GM12875 (cell line): ENCODE measurements at regions not wholly inside any gene's neighbourhood (a gene's known extent, or its start where the extent isn't known, plus 50 kb on each side); places are given as distances from the start of the nearest gene placed in this dataset.

ENCODE experiments used
- H3K4me3 ChIP-seq: one replicate; pipeline ENCODE4 v1.5.1; 2011; ENCODE audit warnings: low read depth, low read length, control low read depth
- TF ChIP-seq, protein P1 (sequence below): IDR thresholded peaks from 2 replicates; pipeline ENCODE4 v1.5.1; 2011; ENCODE audit warnings: low read depth, mild to moderate bottlenecking, control low read depth, inconsistent platforms, low read length, moderate library complexity, borderline replicate concordance; ENCODE audit not compliant: insufficient read depth

DNA sequence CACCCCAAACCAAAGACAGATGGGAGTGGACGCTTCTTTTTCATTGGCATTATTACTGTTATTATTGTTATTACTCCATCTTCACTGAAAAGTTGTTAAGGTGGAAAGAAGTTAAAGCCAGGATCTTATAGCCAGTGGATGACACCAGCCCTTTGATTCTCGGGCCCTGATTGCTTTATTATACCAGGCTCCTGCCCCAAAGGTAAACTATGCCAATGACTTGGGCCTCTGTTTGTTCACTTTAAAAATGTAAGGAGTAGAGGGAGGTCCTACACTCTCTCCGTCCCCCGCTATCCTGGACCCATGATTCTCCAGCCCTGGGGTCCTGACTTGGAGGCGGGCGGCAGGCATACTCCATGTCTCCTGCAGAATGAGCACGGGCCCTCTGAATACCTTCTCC, 106.8 kb downstream of the TOMM20 start:
- no peak overlapping the region for H3K4me3 ChIP-seq
- TF ChIP-seq, protein P1, sequence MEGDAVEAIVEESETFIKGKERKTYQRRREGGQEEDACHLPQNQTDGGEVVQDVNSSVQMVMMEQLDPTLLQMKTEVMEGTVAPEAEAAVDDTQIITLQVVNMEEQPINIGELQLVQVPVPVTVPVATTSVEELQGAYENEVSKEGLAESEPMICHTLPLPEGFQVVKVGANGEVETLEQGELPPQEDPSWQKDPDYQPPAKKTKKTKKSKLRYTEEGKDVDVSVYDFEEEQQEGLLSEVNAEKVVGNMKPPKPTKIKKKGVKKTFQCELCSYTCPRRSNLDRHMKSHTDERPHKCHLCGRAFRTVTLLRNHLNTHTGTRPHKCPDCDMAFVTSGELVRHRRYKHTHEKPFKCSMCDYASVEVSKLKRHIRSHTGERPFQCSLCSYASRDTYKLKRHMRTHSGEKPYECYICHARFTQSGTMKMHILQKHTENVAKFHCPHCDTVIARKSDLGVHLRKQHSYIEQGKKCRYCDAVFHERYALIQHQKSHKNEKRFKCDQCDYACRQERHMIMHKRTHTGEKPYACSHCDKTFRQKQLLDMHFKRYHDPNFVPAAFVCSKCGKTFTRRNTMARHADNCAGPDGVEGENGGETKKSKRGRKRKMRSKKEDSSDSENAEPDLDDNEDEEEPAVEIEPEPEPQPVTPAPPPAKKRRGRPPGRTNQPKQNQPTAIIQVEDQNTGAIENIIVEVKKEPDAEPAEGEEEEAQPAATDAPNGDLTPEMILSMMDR: no peak

DNA sequence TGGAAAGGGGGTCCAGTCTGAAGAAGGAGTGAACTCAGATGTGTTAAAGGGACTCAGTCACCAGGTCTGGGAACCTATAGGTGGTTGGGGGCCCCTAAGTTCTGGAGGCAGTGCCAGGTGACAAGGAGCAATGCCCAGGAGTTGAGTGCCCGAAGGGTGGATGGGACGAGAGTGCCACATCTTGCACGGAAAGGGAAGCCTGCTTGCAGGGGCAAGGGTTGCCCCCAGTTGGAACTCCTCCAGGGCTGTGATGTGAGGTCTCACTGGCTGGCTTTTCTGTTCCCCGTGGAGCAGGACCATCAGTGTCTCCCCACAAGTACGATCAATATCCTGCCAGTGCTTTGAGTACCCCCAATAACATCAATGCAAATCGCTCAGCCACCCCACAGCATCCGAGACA, 107.3 kb downstream of the TOMM20 start:
- no peak overlapping the region for H3K4me3 ChIP-seq
- TF ChIP-seq, protein P1: no peak

DNA sequence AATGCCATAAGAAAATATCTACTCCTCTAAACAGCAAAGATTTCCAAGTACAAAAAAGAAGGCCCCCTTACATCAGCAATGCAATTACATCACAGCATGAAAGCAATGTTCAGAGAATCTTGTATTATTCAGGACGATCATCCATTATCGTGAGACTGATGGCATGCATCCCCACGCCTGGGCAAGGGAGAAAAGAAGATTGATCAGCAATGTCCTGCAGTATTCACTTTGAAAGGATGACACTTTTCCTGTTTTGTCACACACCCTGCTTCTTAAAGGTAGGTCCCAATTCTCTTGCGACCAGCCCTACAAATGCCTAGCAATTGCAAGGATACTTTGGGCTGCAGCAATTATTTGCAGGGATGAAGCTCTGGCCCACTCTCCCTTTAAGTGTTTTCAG, 108.7 kb downstream of the TOMM20 start:
- no peak overlapping the region for H3K4me3 ChIP-seq
- TF ChIP-seq, protein P1: no peak

DNA sequence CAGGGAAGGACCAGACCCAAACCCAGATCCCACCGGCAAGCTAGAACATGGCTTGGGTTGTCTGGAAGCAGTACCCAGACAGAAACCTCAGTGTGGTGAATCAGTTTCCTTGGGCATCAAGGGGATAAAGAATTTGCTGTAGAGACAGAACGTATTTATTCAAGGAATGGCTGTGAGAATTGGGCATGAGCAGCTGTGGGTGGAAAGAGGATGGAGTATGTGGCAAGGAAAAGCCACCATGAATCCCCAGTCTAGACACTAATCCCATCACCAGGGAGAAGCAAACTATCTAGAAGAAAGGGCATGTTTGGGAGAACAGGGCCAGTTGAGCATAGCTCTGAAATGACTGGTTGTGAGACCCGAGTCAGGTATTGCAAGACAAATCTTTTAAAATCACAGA, 109.2 kb downstream of the TOMM20 start:
- no peak overlapping the region for H3K4me3 ChIP-seq
- TF ChIP-seq, protein P1: no peak

DNA sequence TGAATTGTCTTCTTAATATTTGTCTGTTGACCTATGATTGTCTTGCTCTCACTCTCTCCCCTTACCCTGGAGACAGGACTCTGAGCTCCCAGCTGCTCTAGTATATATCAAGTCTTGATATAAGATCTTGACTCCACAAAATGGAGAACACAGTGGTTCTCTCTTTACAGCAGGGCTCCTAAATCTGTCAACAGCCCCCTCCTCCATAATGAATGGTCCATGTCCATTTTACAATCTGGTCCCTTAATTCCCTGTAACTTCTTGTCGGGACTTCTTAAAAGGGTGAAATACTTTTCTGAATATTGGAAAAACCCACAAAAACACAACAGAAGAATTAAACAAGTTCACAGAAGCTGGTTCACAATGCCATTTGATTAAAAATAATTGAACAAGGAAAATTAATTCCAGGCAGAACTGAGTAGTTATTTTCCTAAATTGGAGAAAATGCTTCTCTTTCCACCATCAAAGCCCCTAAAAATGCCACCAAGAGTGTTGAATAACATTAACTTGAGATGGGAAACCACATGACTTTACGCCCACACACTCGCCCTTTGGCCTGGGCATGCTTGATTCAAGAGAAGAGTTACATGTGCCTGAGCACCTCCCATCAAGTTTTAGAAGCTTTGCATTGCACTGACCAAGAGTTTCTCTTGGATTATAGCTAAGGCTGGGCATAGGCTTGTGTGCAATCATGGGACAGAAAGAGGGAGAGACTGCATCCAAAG, 109.8 kb downstream of the TOMM20 start:
- no peak overlapping the region for H3K4me3 ChIP-seq
- TF ChIP-seq, protein P1: no peak

DNA sequence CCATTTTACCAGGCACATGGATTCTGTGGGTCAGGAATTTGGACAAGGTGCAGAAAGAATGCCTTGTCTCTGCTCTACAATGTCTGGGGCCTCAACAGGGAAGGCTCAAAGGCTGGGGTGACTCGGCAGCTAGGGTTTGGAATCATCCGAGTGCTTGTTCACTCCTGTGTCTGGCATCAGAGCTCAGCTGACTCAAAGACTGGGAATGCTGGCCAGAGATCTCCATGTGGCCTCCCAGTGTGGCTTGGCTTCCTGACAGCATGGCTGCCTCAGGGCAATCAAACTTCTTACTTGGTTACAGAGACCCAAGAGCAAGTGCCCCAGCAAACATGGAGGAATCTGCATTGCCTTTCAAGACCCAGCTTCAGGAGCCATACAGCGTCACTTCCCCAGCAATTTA, 110.5 kb downstream of the TOMM20 start:
- H3K4me3 ChIP-seq: no peak overlapping the region
- TF ChIP-seq, protein P1: no peak

DNA sequence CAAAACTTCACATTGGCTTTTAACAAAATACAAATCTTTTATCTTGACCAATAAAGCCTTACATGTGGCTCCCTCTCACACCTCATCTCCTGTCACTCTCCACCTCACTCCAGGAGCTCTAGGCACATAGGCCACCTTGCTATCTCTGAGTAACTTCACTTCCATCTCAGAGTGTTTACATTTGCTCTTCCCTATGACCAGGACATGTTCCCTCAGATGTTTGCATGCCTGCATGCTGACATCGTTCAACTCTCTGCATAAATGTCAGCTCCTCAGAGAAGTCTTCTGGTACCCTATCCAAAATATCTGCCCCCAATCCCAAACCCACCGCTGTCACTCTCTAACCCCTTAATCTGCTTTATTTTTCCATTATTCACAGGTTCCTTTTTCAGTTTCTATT, 110.9 kb downstream of the TOMM20 start:
- no peak overlapping the region for H3K4me3 ChIP-seq
- TF ChIP-seq, protein P1: no peak
